ENCODE measurements at regions not wholly inside any gene's neighbourhood (a gene's known extent, or its start where the extent isn't known, plus 50 kb on each side); places are given as distances from the start of the nearest gene placed in this dataset.

DNA sequence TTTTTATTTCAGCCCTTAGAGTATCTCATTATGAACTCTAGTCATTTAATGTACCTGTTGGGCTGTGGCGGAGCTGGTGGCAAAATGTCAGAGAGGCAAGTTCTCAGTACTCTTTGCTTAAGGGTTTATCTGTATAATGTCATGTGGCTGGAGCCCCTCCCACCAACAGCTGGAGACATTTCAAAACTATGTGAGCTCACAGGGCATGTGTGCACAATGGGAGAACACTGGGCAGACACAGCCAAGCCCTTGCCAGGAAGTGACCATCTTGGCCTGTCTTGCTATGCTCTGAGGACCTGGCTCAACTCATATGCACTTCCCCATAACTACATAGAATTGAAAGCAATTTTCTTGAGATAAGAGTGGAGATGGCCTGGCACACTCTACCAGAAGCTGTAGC, 296.4 kb downstream of the PTPRU start:
- Histone ChIP-seq H3K9ac (ENCODE audit: low read length) (no peak overlapping the region), H3K9me2 (ENCODE audit: insufficient read depth, low read length) (no peaks in the 10 kb centered on the region), H2AFZ (ENCODE audit: low read depth, low read length) (no peak overlapping the region), H3K4me2 (ENCODE audit: low read length) (no peak overlapping the region), H3F3A (ENCODE audit: insufficient read depth, low read length, poor library complexity, severe bottlenecking) (no peaks in the 10 kb centered on the region), H3K9me3 (ENCODE audit: low read length) (peaks cover 3% of the 10 kb centered on the region), H3K79me2 (replicated peaks; ENCODE audit: insufficient read depth, low read length) (no peaks in the 10 kb centered on the region), H3K4me3 (ENCODE audit: low read length) (no peak overlapping the region), H3K27ac (ENCODE audit: low read length) (no peak overlapping the region), H3K36me3 (ENCODE audit: insufficient read depth, low read length) (no peaks in the 10 kb centered on the region), H4K20me1 (ENCODE audit: insufficient read depth) (no peaks in the 10 kb centered on the region), H3K27me3 (ENCODE audit: insufficient read depth, low read depth, low read length) (no peaks in the 10 kb centered on the region)
- TF ChIP-seq MXI1 (conservative IDR thresholded peaks at IDR 0.05; ENCODE audit: poor library complexity, severe bottlenecking) (no peak), TAF1 (IDR thresholded peaks at IDR 0.05; ENCODE audit: low read depth) (no peak), SMC3 (conservative IDR thresholded peaks at IDR 0.05; ENCODE audit: poor library complexity) (no peak), EP300 (conservative IDR thresholded peaks at IDR 0.05; ENCODE audit: poor library complexity, severe bottlenecking) (no peak), POLR2AphosphoS5 (IDR thresholded peaks at IDR 0.05) (no peak), EZH2 (IDR thresholded peaks at IDR 0.05; ENCODE audit: borderline replicate concordance, insufficient read depth, low read length, poor library complexity, severe bottlenecking) (no peak), RAD21 (conservative IDR thresholded peaks at IDR 0.05) (no peak)
- TF ChIP-seq, protein P1, sequence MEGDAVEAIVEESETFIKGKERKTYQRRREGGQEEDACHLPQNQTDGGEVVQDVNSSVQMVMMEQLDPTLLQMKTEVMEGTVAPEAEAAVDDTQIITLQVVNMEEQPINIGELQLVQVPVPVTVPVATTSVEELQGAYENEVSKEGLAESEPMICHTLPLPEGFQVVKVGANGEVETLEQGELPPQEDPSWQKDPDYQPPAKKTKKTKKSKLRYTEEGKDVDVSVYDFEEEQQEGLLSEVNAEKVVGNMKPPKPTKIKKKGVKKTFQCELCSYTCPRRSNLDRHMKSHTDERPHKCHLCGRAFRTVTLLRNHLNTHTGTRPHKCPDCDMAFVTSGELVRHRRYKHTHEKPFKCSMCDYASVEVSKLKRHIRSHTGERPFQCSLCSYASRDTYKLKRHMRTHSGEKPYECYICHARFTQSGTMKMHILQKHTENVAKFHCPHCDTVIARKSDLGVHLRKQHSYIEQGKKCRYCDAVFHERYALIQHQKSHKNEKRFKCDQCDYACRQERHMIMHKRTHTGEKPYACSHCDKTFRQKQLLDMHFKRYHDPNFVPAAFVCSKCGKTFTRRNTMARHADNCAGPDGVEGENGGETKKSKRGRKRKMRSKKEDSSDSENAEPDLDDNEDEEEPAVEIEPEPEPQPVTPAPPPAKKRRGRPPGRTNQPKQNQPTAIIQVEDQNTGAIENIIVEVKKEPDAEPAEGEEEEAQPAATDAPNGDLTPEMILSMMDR (IDR thresholded peaks at IDR 0.05; ENCODE audit: poor library complexity, severe bottlenecking): no peak
- TF ChIP-seq, protein P2, sequence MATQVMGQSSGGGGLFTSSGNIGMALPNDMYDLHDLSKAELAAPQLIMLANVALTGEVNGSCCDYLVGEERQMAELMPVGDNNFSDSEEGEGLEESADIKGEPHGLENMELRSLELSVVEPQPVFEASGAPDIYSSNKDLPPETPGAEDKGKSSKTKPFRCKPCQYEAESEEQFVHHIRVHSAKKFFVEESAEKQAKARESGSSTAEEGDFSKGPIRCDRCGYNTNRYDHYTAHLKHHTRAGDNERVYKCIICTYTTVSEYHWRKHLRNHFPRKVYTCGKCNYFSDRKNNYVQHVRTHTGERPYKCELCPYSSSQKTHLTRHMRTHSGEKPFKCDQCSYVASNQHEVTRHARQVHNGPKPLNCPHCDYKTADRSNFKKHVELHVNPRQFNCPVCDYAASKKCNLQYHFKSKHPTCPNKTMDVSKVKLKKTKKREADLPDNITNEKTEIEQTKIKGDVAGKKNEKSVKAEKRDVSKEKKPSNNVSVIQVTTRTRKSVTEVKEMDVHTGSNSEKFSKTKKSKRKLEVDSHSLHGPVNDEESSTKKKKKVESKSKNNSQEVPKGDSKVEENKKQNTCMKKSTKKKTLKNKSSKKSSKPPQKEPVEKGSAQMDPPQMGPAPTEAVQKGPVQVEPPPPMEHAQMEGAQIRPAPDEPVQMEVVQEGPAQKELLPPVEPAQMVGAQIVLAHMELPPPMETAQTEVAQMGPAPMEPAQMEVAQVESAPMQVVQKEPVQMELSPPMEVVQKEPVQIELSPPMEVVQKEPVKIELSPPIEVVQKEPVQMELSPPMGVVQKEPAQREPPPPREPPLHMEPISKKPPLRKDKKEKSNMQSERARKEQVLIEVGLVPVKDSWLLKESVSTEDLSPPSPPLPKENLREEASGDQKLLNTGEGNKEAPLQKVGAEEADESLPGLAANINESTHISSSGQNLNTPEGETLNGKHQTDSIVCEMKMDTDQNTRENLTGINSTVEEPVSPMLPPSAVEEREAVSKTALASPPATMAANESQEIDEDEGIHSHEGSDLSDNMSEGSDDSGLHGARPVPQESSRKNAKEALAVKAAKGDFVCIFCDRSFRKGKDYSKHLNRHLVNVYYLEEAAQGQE (IDR thresholded peaks at IDR 0.05; ENCODE audit: borderline replicate concordance): no peak

DNA sequence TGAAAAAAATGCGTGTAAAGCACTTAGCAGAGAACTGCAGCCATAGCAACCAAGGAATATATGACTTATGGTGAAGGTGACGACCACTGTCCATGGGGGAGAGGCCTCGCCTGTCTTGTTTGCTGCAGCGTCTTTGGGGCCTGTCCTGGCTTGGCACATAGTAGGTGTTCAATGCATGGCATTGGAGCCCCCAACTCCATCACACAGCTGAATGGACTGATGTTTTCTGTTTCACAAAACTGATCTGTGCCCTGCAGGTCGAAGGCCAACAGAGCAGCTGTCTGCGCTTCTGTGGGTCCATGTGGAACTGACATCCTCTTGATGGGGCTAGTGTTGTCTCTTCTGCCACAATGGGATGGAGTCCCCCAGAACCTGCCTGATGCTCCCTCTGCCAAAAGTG, 296.0 kb downstream of the PTPRU start:
- H3K9me2 ChIP-seq (ENCODE audit: insufficient read depth, low read length): no peaks in the 10 kb centered on the region
- H2AFZ ChIP-seq (ENCODE audit: low read depth, low read length): no peak overlapping the region
- H3F3A ChIP-seq (ENCODE audit: insufficient read depth, low read length, poor library complexity, severe bottlenecking): no peaks in the 10 kb centered on the region
- H3K4me3 ChIP-seq (ENCODE audit: low read length): no peak overlapping the region
- H3K9me3 ChIP-seq (ENCODE audit: low read length): peaks cover 3% of the 10 kb centered on the region
- H3K27ac ChIP-seq (ENCODE audit: low read length): no peak overlapping the region
- H3K27me3 ChIP-seq (ENCODE audit: insufficient read depth, low read depth, low read length): no peaks in the 10 kb centered on the region
- TF ChIP-seq, protein P2 (IDR thresholded peaks at IDR 0.05; ENCODE audit: borderline replicate concordance): no peak
- TF ChIP-seq EZH2 (IDR thresholded peaks at IDR 0.05; ENCODE audit: borderline replicate concordance, insufficient read depth, low read length, poor library complexity, severe bottlenecking): no peak
- no peak for TF ChIP-seq RAD21 (conservative IDR thresholded peaks at IDR 0.05)
- TF ChIP-seq MXI1 (conservative IDR thresholded peaks at IDR 0.05; ENCODE audit: poor library complexity, severe bottlenecking): no peak
- no peak for TF ChIP-seq POLR2AphosphoS5 (IDR thresholded peaks at IDR 0.05)
- no peak for TF ChIP-seq TAF1 (IDR thresholded peaks at IDR 0.05; ENCODE audit: low read depth)
- TF ChIP-seq SMC3 (conservative IDR thresholded peaks at IDR 0.05; ENCODE audit: poor library complexity): no peak
- TF ChIP-seq EP300 (conservative IDR thresholded peaks at IDR 0.05; ENCODE audit: poor library complexity, severe bottlenecking): no peak
- TF ChIP-seq, protein P1 (IDR thresholded peaks at IDR 0.05; ENCODE audit: poor library complexity, severe bottlenecking): no peak
- no peaks in the 10 kb centered on the region for H3K36me3 ChIP-seq (ENCODE audit: insufficient read depth, low read length)
- no peaks in the 10 kb centered on the region for H3K79me2 ChIP-seq (replicated peaks; ENCODE audit: insufficient read depth, low read length)
- H3K4me2 ChIP-seq (ENCODE audit: low read length): no peak overlapping the region
- H4K20me1 ChIP-seq (ENCODE audit: insufficient read depth): no peaks in the 10 kb centered on the region
- H3K9ac ChIP-seq (ENCODE audit: low read length): no peak overlapping the region

All from neural cell (in vitro differentiated cells).